GM04503 (cell line): ENCODE measurements at regions not wholly inside any gene's neighbourhood (a gene's known extent, or its start where the extent isn't known, plus 50 kb on each side); places are given as distances from the start of the nearest gene placed in this dataset.
"Not testable (repeated sequence)": the region's sequence is repeated elsewhere in the genome, so short reads cannot be mapped to it uniquely, and the experiment has no call there.

Experiments
- DNase-seq: peaks from one replicate; pipeline ENCODE4 v3.0.0-alpha.2; 2012; ENCODE audit warnings: low read depth

- no peak for DNase-seq
These were observed 328.9 kb upstream of the PPP2R3A start for GRCh38 chr3:135636596-135636995.

- DNase-seq, result no peak
These were observed 328.5 kb upstream of the PPP2R3A start for GRCh38 chr3:135637013-135637412.

DNA sequence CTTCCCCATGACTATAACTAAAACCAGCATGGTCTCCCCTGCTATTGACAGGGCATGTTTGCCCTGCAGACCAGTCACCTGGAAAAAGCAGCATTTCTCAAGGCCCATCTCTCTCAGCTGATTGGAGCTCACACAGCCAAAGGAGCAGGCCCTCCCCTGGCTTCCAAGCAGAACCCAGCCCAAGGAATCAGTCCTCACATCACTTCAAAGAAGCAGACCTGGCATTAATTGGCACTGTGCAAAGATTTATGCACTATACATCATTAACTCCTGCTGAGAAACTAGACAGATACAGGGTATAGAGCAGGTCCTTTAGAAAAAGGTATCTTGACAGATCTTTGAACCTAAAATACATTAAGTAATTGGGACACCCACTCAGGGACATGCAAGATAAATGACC, 323.8 kb upstream of the PPP2R3A start:
- DNase-seq, result no peak

DNA sequence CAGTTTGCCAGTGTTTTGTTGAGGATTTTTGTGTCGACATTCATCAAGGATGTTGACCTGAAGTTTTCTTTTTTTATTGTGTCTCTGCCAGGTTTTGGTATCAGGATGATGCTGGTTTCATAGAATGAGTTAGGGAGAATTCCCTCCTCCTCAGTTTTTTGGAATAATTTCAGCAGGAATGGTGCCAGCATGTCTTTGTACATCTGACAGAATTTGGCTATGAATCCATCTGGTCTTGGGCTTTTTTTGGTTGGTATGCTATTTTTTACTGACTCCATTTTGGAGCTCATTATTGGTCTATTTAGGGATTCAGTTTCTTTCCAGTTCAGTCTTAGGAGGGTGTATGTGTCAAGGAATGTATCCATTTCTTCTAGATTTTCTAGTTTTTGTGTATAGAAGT, 320.0 kb upstream of the PPP2R3A start:
- no peak for DNase-seq

- no peak for DNase-seq
These were observed 318.7 kb upstream of the PPP2R3A start for GRCh38 chr3:135646873-135647272.

GRCh38 chr3:135649361-135649760, 316.2 kb upstream of the PPP2R3A start:
- DNase-seq, result no peak

DNA sequence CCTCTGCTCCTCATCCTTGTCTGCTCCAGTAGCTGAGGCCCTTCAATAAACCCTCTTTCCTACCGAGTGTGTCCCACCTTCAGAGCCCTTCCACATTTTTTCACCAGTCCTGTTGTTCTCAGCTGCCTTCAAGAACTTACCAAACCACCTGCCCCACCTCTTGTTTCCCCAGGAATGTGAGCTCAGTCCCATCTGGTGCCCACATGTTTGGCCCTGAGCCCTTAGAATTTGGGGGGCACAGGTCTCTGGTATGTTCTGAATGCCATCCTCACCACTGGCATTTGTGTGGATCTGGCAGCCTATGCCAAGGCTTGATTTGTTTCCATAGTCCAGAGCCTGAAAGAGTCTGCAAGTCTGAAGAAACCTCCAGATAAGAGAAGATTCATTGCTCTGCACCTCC, 315.2 kb upstream of the PPP2R3A start:
- DNase-seq, result no peak

GRCh38 chr3:135652388-135652787, 313.1 kb upstream of the PPP2R3A start:
- no peak for DNase-seq

DNA sequence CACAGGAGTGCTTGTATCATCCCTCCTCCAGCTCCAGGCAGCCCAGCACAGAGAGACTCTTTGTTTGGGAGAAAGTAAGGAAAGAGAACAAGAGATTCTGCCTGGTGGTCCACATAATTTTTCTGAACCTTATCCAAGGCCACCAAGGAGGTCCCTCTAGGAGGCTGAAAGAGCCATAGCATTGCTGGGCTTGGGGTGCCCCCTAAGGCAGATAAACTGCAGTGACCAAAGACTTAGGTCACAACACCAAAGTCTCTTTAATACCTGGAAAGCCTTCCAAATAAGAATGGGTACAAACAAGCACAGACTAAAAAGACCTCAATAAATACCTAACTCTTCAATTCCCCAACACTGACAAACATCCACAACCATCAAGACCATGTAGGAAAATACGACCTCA, 310.2 kb upstream of the PPP2R3A start:
- no peak for DNase-seq

GRCh38 chr3:135658451-135658850, 307.1 kb upstream of the PPP2R3A start:
- not testable (repeated sequence) for DNase-seq

GRCh38 chr3:135667061-135667460, 298.5 kb upstream of the PPP2R3A start:
- no peak for DNase-seq

- no peak for DNase-seq
These were observed 291.0 kb upstream of the PPP2R3A start for GRCh38 chr3:135674508-135674907.

- no peak for DNase-seq
These were observed 287.1 kb upstream of the PPP2R3A start for GRCh38 chr3:135678386-135678785.

DNA sequence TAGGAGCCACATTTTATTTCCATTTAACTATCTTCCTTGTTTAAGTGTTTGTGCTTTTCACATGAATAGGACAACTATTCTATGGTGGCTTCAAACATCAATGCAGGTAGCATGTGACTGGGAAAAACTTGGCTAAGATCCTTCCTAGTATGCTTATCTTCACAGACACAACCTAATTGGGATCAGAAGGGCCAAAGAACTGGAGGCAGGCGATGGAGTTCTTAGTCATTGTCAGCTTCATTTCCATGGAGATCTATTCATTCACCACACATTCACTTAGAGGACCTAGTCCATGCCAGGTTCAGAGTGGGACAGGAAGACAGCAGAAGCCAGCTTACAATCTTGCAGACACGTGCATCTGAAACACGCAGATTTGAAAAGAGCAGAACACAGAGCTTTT, 277.5 kb upstream of the PPP2R3A start:
- no peak for DNase-seq

DNA sequence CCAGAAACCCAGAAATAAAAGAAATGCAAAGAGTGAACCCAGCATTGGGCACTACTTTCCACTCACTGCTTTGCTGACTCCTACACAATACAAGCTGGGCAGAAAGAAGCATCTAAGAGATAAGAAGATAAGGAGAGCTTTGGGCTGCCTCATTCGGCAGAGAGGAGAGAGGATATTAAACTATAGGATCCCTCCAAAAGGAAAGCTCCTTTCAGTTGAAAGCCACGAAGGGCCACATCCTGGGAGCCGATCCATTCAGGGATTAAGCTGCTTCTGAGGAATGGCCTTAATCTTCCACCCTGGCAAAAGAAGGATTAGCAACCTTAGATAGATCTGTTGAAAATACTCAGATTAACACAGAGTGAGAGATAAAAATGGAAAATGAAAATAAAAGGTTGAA, 274.9 kb upstream of the PPP2R3A start:
- no peak for DNase-seq

GRCh38 chr3:135691240-135691639, 274.3 kb upstream of the PPP2R3A start:
- DNase-seq, result no peak

- DNase-seq, result no peak
These were observed 271.4 kb upstream of the PPP2R3A start for GRCh38 chr3:135694142-135694541.

DNA sequence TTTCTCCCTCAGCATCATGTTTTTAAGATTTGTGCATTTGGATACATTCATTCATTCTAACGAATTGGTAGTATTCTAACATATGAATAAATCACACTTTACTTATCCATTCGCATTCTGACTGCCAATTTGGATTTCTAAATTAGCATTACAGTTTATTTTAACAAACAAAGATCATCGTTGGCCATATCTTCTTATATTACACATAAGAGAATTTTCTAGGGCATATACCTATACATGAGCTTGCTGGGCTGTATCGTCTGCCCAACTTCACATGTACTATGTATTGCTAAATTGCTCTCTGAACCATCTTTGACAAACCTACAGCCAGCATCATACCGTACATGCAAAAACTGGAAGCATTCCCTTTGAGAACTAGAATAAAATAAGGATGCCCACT, 265.8 kb upstream of the PPP2R3A start:
- DNase-seq, result no peak

GRCh38 chr3:135706758-135707375, 258.7 kb upstream of the PPP2R3A start:
- DNase-seq, result no peak

- no peak for DNase-seq
These were observed 246.1 kb upstream of the PPP2R3A start for GRCh38 chr3:135719449-135719848.

GRCh38 chr3:135728007-135728721, 237.4 kb upstream of the PPP2R3A start:
- DNase-seq, result no peak

DNA sequence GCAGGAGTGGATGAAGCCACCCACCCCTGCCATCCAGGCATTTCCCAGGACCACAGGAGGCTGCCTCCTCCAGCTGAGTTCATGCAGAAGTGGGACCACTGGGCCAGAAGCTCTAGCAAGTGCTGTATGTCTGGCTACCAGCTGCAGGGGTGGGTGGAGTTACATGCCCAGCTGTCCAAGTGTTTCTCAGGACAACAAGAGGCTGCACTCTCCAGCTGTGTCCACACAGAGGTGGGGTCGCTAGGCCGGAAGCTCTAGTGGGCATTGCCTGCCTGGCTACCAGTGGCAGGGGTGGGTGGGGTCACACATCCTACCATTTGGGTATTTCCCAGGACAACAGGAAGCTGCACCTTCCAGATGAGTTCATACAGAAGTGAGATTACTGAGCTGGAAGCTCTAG, 234.0 kb upstream of the PPP2R3A start:
- no peak for DNase-seq

DNA sequence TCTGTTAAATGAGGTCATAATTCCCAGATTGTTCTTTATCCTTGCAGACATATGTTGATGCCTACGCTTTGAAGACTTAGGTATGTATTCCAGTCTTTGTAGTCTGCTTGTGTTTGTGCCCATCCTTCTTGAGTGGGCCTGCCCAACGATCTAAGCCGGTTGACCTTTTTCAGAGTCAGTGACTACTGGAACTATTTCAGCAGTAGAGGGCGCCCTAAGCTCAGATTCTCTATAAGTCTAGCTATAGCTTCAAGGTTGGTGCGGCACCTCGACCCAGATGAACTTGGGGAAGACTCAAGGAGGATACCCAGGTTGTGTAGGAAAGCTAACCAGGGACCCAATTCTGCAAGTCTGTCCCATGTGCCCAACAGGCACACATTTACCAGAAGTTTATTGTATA, 228.8 kb upstream of the PPP2R3A start:
- DNase-seq, result no peak

- DNase-seq, result no peak
These were observed 225.7 kb upstream of the PPP2R3A start for GRCh38 chr3:135739779-135740178.
